Subcutaneous abdominal adipose tissue (tissue), 5 donors: ENCODE measurements at regions not wholly inside any gene's neighbourhood (a gene's known extent, or its start where the extent isn't known, plus 50 kb on each side); places are given as distances from the start of the nearest gene placed in this dataset.

ENCODE experiments used
- H3K27ac ChIP-seq: one replicate; pipeline ENCODE4 v1.7.0; 2013; ENCODE audit warnings: low read depth, mild to moderate bottlenecking, inconsistent platforms, low read length, moderate library complexity
- H3K27me3 ChIP-seq, 5 donors: one replicate each; pipeline ENCODE4 v1.7.0; 2013; ENCODE audit warnings: low read length in 5 of 5, inconsistent platforms in 1 of 5; ENCODE audit not compliant: control insufficient read depth in 5 of 5, insufficient read depth in 4 of 5
- H3K36me3 ChIP-seq, 5 donors: one replicate each; pipeline ENCODE4 v1.7.0; 2013; ENCODE audit warnings: low read length in 5 of 5; ENCODE audit not compliant: control insufficient read depth in 5 of 5, insufficient read depth in 5 of 5
- H3K4me1 ChIP-seq, 5 donors: one replicate each; pipeline ENCODE4 v1.7.0; 2013; ENCODE audit warnings: low read length in 5 of 5, mild to moderate bottlenecking in 3 of 5, moderate library complexity in 1 of 5; ENCODE audit not compliant: control insufficient read depth in 5 of 5, insufficient read depth in 5 of 5
- H3K4me3 ChIP-seq, 5 donors: one replicate each; pipeline ENCODE4 v1.7.0; 2013; ENCODE audit warnings: low read length in 5 of 5, low read depth in 1 of 5
- H3K9ac ChIP-seq, 5 donors: one replicate each; pipeline ENCODE4 v1.7.0; 2013; ENCODE audit warnings: low read length in 5 of 5, mild to moderate bottlenecking in 4 of 5, moderate library complexity in 3 of 5
- H3K9me3 ChIP-seq, 5 donors: one replicate each; pipeline ENCODE4 v1.7.0; 2013; ENCODE audit warnings: low read length in 5 of 5; ENCODE audit not compliant: control insufficient read depth in 5 of 5
- donor health status: healthy.
- donor health status: healthy.
- donor health status: healthy.
- donor health status: healthy.
- donor health status: healthy.

DNA sequence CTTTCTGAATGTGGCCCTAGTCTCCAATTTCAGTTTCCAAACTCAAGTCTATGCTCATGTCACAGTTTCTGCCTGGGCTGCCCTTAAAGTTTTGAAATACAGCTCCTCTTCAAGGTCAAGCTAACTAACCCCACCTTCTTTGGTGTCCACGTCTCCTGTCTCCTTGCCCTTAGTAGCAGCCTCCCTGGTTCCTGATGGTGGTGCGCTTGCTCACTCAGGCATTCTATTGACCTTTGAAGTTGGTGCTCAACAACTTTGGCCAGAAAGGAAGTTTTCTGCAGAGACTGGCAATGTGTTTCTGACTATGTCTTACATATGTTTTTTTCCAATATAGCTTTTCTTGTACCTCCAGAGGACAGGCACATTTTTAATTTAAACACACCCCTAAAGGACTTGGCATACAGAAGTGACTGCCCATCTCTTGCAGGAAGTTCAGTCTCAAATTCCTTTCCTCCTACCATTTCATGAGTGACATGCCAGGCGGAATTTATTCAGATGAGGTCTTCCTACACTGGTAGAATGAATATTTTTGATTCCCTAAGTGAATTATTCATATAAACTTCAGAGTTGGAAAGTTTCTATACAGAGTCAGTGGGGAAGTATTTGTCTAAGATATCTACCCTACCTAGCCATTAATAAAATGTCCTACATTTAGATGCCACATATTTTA lies 364.3 kb upstream of the USP24 start:
- no peak overlapping the region for H3K4me3 ChIP-seq
- no peaks in the 10 kb centered on the region for H3K36me3 ChIP-seq
- H3K27me3 ChIP-seq: no peaks in the 10 kb centered on the region
- H3K27ac ChIP-seq: no peak overlapping the region
- no peak overlapping the region for H3K9ac ChIP-seq
- no peaks in the 10 kb centered on the region for H3K9me3 ChIP-seq
- H3K4me1 ChIP-seq: peaks cover 0 to under 1% (median 0%) of the 10 kb centered on the region in 5 donors

DNA sequence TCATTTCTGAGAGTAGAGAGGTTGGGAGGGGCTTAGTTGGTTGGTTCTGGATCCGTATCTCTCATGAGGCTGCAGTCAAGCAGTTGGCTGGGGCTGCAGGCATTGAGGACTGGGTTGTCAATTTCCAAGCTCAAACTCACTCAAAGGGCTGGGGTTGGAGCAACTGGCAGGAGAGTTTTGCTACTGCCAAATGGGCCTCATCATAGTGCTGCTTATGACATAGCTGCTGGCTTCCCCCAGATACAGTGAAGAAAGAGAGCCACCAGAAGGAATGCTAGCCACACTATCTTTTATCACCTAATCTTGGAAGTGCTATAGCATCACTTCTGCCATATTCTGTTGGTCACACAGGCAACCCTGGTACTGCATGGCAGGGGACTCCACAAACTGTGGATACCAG lies 363.5 kb upstream of the USP24 start:
- Histone ChIP-seq H3K9me3 (no peaks in the 10 kb centered on the region), H3K4me1 (no peaks in the 10 kb centered on the region), H3K27me3 (no peaks in the 10 kb centered on the region), H3K4me3 (no peak overlapping the region), H3K27ac (no peak overlapping the region), H3K9ac (no peak overlapping the region), H3K36me3 (no peaks in the 10 kb centered on the region)

DNA sequence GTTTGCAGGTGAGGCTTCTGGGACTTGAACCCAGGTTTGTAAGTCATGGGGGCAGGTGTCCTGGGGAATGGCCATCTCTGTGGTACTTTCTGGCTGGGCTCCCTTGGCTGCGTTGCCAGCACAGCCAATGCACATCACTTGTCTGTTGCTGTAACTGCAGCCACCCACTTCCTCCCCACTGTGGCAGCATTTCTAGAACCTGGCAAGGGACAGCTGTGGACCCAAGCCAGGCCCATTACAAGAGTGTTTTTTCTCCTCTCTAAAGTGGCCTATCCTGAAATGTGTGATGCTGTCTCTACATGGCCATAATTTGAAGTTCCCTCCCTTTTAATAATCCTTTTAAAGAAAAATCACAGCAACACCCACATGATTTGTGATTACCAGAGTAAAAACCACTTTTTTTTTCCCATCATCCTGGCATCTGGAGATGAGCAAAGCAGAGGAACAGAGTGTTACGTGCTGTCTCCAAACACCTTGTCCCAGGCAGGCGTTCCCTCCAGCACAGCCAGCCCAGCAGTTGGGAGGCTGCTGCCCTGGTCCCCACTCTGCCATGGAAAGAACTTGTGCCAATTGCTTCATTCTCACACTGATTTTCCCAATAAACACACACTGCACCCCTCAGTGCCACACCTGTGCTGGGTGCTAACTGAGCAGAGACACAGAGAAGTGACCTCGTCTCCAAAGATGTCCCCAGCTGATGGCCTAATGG lies 360.6 kb upstream of the USP24 start:
- Histone ChIP-seq H3K4me3 (no peak overlapping the region), H3K4me1 (no peaks in the 10 kb centered on the region), H3K36me3 (no peaks in the 10 kb centered on the region), H3K27me3 (no peaks in the 10 kb centered on the region), H3K27ac (no peak overlapping the region), H3K9ac (no peak overlapping the region), H3K9me3 (no peaks in the 10 kb centered on the region)

DNA sequence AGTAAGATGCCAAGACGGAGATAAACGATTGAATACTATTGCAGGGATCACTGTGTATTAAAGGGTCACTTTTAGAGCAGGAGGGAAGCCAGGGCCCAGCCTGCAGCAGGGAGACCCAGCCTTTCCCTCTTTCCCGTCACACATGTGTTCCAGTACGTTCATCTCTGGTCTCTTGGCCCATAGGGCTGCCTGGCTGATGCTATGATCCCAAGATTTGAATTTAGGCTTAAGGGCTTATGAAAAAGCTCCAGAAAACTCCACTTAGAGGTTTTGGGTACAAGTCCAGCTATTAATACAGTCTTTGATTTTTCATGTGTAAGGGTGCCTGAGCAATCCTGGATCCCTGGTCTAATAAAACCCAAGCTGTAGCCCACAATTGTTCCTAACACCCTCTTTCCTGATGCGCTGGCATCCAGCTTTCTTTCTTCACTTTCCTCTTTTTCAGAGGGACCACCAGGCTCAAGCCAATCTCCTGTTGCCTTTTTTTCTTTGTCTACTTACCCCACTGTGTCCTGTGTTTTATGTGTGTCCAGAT lies 359.6 kb upstream of the USP24 start:
- no peaks in the 10 kb centered on the region for H3K4me1 ChIP-seq
- H3K27me3 ChIP-seq: no peaks in the 10 kb centered on the region
- no peak overlapping the region for H3K27ac ChIP-seq
- no peak overlapping the region for H3K4me3 ChIP-seq
- no peaks in the 10 kb centered on the region for H3K36me3 ChIP-seq
- H3K9me3 ChIP-seq: no peaks in the 10 kb centered on the region
- H3K9ac ChIP-seq: no peak overlapping the region

DNA sequence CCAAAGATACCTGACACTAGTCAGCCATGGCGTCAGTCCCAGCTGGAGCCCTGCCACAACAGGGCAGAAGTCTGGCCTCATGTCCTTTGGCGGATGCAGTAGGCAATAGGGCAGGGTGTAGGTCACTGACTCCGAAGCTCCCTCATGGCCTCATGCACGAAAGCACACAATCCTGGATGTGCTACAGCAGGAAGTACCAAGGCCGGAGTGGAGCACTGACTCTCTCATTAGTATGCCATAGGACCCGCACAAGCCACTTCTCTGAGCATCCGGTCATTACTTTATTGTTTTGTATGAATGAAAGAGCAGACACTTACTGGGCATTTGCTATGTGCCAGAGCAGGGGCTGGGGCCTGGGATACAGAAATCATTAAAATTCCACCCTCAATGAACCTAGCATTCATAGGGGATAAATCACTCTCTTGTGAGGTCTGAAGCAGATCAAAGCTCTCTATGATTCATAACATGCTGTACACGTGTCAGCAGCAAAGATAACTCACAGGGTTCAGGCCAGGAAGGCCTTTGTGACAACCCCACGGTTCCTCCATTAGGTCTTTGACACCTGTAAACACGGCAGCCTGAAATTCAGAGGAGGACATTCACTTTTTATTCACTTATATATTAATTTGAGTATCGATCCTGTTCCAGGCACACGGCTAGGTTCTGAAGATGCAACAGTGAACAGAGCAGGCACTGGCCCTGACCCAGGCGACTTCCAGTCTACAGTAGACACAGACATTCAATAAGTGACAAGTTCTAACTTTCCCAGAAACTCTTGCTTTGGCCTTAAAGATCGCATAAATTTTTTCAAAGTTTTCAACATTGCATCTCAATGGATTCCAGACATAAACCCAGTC lies 357.9 kb upstream of the USP24 start:
- Histone ChIP-seq H3K9ac (no peak overlapping the region), H3K36me3 (no peaks in the 10 kb centered on the region), H3K4me1 (no peaks in the 10 kb centered on the region), H3K27ac (no peak overlapping the region), H3K9me3 (no peaks in the 10 kb centered on the region), H3K27me3 (no peaks in the 10 kb centered on the region), H3K4me3 (no peak overlapping the region)

DNA sequence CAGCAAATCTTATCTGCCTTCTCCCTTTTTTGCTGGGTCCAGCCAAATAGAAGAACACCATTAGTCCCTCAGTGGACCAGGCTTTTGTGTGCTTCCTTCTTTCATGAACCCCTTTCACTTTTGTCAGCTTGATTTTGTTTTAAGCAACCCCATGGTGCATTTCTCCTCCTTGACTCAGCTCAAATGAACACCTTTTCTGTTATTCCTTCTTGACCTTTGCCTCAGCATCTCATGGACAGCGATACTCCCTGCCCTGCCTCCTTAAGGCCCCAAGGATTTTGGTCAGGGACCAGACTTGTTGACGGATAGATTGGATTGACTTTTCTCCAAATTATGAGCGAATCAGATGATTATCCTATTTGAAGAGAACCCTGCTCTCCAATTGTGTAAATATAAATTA lies 356.6 kb upstream of the USP24 start:
- H3K4me1 ChIP-seq: no peaks in the 10 kb centered on the region
- no peaks in the 10 kb centered on the region for H3K27me3 ChIP-seq
- H3K9ac ChIP-seq: no peak overlapping the region

DNA sequence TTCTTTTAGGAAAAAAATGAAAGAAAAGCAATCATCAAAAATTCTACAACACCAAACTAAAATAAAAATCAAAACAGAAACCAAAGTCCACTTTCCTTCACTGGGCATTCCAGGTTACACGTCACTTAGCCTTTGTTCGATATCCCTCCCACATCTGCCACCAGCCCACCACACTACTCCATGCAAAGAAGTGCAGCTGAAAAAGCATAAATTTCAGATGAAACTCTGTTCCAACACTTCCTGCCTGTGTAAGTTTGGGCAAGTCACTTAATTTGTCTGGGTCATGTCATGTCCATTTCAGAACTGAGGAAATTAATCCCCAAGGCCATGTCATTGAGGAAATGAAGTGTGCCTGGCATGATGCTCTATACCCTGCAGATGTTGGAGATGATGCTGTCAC lies 354.3 kb upstream of the USP24 start:
- H3K4me3 ChIP-seq: no peak overlapping the region
- no peak overlapping the region for H3K9ac ChIP-seq
- no peaks in the 10 kb centered on the region for H3K27me3 ChIP-seq
- no peaks in the 10 kb centered on the region for H3K9me3 ChIP-seq
- no peak overlapping the region for H3K27ac ChIP-seq
- no peaks in the 10 kb centered on the region for H3K36me3 ChIP-seq
- H3K4me1 ChIP-seq: no peaks in the 10 kb centered on the region

More for the DNA sequence above, 356.6 kb upstream of the USP24 start:
- no peaks in the 10 kb centered on the region for H3K36me3 ChIP-seq
- no peaks in the 10 kb centered on the region for H3K9me3 ChIP-seq
- no peak overlapping the region for H3K4me3 ChIP-seq
- no peak overlapping the region for H3K27ac ChIP-seq

DNA sequence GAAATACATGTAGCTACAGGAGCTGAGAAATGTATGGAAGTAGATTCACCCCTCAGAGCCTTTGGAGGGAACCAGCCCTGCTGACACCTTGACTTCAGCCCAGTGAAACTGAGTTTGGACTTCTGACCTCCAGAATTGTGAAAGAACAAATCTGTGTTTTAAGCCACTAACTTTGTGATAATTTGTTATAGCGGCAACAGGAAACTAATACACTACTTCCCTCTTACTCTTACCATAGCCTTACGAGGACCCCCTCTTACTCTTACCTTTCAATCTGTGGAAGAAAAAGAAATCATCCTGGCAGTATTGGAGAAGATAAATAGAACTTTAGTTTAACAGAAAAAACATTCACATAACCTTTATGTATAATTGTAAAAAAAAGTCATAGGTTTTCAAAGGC lies 353.6 kb upstream of the USP24 start:
- Histone ChIP-seq H3K9me3 (no peaks in the 10 kb centered on the region), H3K36me3 (no peaks in the 10 kb centered on the region), H3K4me3 (no peak overlapping the region), H3K27me3 (no peaks in the 10 kb centered on the region), H3K9ac (no peak overlapping the region), H3K27ac (no peak overlapping the region), H3K4me1 (no peaks in the 10 kb centered on the region)

DNA sequence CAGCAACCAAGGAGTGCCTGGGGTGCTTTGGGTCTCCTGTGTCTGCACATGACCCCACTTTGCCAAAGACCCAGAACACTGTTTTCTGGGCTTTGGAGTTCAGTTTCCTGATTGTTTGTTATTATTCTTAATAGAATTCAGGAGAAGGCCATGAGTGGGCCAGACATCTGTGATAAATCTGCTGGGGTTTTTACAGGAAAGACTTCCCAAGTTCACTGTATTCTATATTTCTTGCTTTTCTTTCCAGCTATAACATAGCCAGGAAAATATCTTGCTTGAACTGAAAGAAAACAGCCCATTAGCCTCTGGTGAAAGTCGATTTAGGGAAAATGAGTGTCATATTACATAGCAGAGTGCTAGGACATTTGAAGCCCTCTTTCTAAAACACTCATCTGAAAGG lies 345.1 kb upstream of the USP24 start:
- H3K27ac ChIP-seq: no peak overlapping the region

DNA sequence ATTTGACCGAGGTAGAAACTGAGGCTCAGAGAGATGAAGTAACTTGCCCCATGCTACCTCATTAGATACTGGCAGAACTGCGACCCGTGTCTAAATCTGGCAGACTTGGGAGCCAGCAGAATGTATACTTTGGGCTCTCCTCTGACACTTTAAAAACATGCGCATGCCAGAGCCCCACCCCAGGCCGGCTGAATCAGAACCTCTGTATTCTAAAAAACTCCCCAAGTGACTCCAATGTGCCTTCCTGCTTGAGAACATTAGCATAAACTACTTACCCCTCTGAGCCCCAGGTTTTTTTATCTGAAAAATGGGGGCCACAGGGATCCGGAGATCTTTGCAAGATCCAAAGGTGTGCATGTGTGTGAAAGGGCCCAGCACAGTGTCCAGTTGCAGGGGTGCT lies 344.7 kb upstream of the USP24 start:
- no peaks in the 10 kb centered on the region for H3K27me3 ChIP-seq
- no peak overlapping the region for H3K27ac ChIP-seq
- H3K9ac ChIP-seq: no peak overlapping the region
- no peaks in the 10 kb centered on the region for H3K9me3 ChIP-seq
- H3K4me1 ChIP-seq: no peaks in the 10 kb centered on the region
- no peak overlapping the region for H3K4me3 ChIP-seq
- no peaks in the 10 kb centered on the region for H3K36me3 ChIP-seq

More for the DNA sequence above, 345.1 kb upstream of the USP24 start:
- H3K4me3 ChIP-seq: no peak overlapping the region
- H3K9me3 ChIP-seq: no peaks in the 10 kb centered on the region
- H3K27me3 ChIP-seq: no peaks in the 10 kb centered on the region
- no peaks in the 10 kb centered on the region for H3K4me1 ChIP-seq
- no peaks in the 10 kb centered on the region for H3K36me3 ChIP-seq
- H3K9ac ChIP-seq: no peak overlapping the region
